Adrenal gland (tissue), 5 donors: ENCODE measurements at regions not wholly inside any gene's neighbourhood (a gene's known extent, or its start where the extent isn't known, plus 50 kb on each side); places are given as distances from the start of the nearest gene placed in this dataset.
"Not testable (repeated sequence)": the region's sequence is repeated elsewhere in the genome, so short reads cannot be mapped to it uniquely, and the experiment has no call there.

Source experiments
- POLR2A ChIP-seq, 2 donors: fragments of 450-650 bp; IDR thresholded peaks; one replicate each; pipeline ENCODE4 v1.6.1; 2017; ENCODE audit warnings: antibody characterized with exemption in 2 of 2, mild to moderate bottlenecking in 2 of 2, moderate library complexity in 1 of 2
- TF ChIP-seq, protein P1 (sequence below), 6 experiments: fragments of 450-650 bp in 4 of 6; fragments of 200-600 bp in 2 of 6; sonication (generic) in 1 of 6; IDR thresholded peaks; 1 replicate in 5 of 6; 2 replicates in 1 of 6; pipeline versions ENCODE4 v1.5.1 to v1.8.0; 2016 to 2021; ENCODE audit warnings: antibody characterized with exemption in 6 of 6, mild to moderate bottlenecking in 2 of 6, moderate library complexity in 1 of 6
- donor health status: DM: no; HTN: no; CAD: no.

DNA sequence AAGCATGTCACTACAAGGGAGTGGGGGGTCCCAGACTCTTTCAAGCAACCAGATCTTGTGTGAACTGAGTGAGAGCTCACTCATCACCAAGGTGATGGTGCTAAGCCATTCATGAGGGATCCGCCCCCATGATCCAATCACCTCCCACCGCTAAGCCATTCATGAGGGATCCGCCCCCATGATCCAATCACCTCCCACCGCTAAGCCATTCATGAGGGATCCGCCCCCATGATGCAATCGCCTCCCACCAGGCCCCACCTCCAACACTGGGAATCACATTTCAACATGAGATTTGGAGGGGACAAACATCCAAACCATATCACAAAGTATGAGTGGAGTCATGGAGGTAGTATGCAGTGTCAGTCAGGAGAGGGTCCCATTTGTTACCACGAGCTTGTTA lies 64.8 kb upstream of the PROKR2 start:
- TF ChIP-seq POLR2A (IDR thresholded peaks at IDR 0.05): not testable (repeated sequence)
- TF ChIP-seq, protein P1, sequence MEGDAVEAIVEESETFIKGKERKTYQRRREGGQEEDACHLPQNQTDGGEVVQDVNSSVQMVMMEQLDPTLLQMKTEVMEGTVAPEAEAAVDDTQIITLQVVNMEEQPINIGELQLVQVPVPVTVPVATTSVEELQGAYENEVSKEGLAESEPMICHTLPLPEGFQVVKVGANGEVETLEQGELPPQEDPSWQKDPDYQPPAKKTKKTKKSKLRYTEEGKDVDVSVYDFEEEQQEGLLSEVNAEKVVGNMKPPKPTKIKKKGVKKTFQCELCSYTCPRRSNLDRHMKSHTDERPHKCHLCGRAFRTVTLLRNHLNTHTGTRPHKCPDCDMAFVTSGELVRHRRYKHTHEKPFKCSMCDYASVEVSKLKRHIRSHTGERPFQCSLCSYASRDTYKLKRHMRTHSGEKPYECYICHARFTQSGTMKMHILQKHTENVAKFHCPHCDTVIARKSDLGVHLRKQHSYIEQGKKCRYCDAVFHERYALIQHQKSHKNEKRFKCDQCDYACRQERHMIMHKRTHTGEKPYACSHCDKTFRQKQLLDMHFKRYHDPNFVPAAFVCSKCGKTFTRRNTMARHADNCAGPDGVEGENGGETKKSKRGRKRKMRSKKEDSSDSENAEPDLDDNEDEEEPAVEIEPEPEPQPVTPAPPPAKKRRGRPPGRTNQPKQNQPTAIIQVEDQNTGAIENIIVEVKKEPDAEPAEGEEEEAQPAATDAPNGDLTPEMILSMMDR (IDR thresholded peaks at IDR 0.05): not testable (repeated sequence)
